A172 (cell line): ENCODE measurements at regions not wholly inside any gene's neighbourhood (a gene's known extent, or its start where the extent isn't known, plus 50 kb on each side); places are given as distances from the start of the nearest gene placed in this dataset.

Source experiments
- DNase-seq: peaks from one replicate; pipeline ENCODE4 v3.0.0-alpha.2; 2015; ENCODE audit warnings: low spot score

DNA sequence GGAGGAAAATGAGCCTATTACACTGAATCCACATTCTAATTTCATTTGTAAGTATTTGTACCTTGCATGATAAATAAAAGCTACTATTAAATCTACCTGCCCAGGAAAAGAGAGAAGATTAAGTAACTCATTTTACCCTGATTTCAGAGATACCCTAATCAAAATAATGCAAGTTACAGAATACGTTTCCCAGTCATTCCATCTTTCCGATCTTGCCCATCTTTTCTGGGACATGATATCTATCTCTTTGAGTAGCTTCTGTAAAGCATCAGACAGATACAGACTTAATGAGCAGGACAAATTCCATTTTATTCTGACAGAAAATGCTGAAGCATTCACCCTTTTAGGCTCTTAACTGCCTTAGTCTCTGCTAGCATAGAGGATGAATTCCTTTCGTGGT lies 56.6 kb downstream of the SPRY2 start:
- DNase-seq = no peak

GRCh38 chr13:80278706-80279105 lies 62.2 kb downstream of the SPRY2 start:
- no peak for DNase-seq

GRCh38 chr13:80276371-80277289 lies 64.3 kb downstream of the SPRY2 start:
- no peak for DNase-seq

DNA sequence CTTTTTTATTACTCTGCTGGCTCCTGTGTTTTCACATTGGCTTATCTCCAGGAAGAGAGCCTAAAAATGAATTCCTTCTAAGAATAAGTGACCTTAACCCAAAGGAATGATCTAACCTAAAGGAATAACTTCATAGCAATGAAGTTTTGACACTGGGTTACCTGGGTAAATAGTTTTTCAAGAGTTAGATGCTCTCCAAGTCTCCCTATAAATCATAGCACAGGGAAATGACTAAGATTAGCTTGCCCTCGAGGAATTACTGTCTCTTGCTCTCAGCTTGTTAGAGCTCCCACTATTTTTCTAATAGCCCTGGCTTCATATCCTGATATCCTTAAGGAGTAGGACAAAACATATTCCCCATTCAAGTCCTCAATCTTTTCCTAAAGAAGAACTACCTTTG lies 66.3 kb downstream of the SPRY2 start:
- no peak for DNase-seq

- no peak for DNase-seq
Observed at GRCh38 chr13:80273718-80274117, 67.2 kb downstream of the SPRY2 start.

- no peak for DNase-seq
Observed at GRCh38 chr13:80265348-80265747, 75.6 kb downstream of the SPRY2 start.

DNA sequence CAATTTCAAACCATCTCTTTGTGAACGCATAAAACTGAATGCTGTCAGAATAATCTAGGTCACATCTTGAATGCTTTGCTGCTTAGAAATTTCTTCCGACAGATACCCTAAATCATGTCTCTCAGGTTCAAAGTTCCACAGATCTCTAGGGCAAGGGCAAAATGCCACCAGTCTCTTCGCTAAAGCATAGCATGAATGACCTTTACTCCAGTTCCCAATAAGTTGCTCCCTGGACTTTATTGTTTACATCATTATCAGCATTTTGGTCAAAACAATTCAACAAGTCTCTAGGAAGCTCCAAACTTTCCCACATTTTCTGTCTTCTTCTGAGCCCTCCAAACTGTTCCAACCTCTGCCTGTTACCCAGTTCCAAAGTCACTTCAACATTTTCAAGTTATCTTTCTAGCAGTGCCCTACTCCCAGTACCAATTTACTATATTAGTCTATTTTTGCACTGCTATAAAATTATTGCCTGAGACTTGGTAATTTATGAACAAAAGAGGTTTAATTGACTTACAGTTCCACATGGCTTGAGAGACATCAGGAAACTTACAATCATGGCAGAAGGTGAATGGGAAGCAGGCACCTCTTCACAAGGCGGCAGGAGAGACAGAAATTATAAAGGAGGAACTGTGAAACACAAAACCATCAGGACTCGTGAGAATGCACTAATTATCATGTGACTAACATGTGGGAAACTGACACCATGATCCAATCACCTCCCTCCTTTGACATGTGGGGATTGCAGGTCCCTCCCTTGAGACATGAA lies 77.0 kb downstream of the SPRY2 start:
- no peak for DNase-seq

- no peak for DNase-seq
Observed at GRCh38 chr13:80262051-80262695, 78.8 kb downstream of the SPRY2 start.

GRCh38 chr13:80259159-80259558 lies 81.8 kb downstream of the SPRY2 start:
- no peak for DNase-seq

DNA sequence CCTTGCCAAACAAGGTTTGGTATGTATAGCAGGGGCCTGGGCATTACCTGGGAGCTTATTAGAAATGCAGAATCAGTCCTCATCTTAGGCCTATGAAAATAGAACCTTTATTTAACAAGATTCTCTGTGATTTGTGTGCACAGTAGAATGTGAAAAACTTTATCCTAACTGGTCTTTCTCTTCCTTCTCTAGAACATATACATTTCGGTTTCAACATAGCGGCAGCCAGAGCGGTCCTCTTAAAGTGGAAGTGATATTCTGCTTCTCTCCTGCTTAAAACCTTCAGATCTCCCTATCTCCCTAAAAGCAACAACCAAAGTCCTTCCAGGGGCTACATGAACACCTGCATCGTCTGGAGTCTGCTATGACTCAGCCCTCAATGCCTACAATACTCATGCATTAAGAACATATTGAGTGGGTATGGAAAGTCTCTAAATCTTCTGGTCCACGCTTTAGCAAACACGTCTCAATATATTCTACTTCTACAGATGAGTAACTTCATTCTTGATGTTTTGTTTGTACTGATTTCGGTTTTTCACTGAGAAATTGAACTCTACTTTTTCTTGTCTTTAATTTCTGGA lies 84.5 kb downstream of the SPRY2 start:
- no peak for DNase-seq

DNA sequence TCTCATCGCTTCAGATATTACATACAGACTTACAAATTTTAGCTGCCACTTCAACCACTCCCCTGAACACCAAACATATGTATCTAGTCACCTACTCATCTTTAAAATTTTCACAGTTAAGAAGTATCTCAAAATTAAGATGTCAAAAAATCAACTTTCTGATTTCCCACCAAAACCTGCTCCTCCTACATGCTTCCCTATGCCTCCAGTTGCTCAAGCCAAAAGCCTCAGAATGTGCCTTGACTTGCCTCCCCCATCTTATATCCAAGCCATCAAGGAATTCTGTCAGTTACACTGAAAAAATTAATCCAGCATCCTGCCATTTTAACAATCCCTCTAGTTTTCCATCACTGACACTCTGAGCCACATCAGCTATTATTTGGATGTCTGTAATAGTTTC lies 85.0 kb downstream of the SPRY2 start:
- DNase-seq = no peak

DNA sequence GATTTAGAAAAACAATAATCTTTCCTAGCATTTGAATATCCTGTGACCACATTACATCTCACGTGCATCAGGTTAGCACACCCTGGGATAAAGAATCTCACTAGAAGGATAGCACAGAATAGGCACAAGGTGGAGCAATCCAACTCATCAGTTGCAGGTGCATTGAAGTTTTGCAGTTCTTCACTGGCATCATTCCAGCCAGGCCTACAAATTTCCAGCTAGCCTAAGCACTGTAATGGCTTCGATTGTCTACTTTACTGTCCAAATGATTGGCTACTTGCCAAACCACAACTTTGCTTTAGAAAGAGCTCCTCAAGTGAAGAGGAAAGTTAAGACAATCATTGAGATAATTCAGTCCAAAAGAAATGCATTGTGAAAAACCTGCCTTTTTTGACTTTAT lies 89.5 kb downstream of the SPRY2 start:
- DNase-seq = peak; percentile 47

DNA sequence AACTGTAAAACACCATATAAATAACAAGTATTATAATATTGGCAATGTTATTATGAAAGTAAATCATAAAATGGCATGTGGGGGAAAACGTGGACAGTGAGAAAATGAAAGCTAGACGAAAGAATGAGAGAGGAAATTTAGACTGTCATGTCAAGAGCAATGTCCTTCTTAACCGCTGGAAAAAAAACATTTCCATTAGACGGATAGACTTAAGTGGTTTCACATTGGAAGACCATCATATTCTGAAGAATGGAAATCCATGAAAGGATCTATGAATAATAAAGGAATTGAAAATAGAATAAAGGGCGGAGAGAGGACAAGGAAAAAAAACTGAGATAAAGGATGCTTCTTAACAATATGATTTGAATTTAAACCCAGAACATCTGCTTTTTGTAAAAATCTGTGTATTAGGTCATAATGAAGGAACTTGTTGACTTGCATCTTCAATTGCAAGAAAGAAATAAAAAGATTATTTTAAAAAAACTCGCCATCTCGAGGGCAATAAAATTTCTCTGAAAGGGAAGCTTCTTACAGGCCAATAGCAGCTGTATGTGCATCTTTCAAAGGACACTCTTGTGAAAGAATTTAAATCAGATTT lies 90.6 kb downstream of the SPRY2 start:
- DNase-seq = no peak

DNA sequence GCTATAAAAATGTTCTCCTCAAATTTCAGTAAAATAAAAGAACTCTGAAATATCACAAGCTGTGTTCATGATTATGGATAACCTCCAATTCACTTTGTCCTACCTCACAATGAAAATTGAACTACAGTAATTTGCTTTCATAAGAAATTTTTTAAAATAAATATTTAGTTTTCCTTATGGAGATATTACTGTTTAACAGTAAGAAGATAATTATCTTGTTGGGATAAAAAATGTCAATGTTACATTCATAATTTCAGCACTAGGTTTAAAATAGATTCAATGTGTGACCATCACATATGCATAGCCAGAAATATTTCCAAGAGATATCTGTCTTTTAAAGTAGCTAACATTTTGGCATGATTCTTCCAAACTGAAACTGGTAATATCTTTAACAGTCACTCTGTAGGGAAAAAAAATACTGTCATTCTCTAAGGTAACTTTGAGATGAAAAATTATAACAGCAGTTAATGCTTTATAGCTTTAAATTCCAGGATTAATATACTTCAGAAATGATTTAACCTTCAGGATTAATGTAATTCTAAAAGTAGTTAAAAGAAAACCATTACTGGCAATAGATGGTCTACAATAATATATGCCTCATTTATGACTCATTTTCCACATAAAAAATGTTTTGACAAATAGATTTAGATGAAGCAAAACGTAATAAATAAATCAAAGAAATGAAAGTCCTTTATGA lies 91.3 kb downstream of the SPRY2 start:
- DNase-seq = no peak

DNA sequence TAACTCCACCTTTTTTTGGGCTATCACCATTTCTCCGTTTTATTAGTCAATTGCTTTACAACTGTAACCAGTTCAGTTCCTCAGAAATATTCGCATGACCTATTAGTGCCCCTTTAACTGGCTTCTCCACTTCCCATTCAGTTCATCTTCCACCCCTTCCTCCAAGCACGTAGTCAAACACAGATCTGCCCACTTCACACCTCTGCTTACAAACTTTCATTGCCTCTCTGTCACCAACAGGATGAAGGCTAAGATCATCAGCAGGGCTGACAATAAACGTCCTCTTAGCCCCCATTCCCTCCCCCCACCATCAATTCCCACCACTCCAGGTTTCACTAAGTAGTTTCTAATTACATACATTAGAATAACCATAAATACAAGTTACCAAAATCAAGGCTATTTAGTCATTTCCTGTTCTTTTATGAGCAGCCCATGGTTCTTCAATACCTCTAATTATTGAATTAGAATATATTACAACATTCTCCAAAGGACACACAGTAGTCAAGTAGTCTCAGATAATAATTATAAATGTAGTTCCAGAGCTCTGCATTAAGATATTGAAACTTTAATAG lies 95.7 kb downstream of the SPRY2 start:
- no peak for DNase-seq

- no peak for DNase-seq
Observed at GRCh38 chr13:80244574-80244973, 96.4 kb downstream of the SPRY2 start.

- no peak for DNase-seq
Observed at GRCh38 chr13:80242728-80243427, 98.0 kb downstream of the SPRY2 start.

DNA sequence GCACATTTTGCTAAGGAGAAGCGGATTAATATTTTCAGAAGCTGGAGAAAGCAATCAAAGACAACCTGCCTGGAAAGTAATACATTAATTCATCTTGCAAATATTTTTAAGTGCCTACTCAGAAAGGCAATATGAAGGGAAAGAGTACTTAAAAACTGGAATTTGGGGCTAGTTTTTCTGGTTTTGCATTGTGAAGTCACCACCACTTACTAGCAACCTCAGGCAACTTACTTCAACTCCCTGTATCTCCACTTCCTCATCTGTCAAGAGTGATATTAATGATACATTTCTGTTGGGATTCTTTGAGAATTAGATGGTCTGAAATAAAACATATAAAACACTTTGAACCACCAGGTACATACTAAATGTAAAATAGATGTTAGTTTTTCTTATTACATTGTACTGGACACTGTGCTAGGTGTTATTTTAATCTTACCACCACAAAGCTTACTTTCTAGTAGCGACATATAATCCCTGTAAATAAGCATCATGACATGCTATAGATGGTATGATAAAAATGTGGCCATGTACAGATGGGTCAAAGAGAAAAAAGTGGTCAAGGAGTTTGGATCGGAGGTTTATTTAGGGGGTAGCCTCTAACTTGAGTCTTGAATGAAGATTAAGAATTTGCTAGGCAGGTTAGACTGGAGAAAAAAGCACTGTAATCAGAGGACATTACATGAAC lies 101.2 kb downstream of the SPRY2 start:
- DNase-seq = no peak

DNA sequence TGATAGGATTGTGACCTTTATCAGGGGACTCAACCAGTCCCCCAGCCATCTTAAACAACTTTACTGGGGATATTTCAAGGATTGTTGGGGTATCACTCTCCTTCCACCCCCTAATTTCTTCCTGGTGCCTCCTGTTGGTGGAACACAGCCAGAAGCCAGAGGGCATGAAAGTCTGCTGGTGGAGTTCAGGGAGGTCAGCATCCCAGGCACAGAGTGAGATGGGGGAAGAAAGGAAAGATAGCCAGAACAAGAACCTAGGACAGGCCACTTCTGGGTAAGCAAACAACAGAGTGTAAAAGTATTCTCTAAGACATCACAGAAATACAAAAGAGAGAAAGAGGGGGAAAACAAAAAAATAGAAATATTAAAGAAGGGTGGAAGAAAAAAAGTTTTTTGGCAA lies 101.8 kb downstream of the SPRY2 start:
- DNase-seq = no peak

GRCh38 chr13:80237646-80238045 lies 103.3 kb downstream of the SPRY2 start:
- no peak for DNase-seq
